ENCODE measurements at regions not wholly inside any gene's neighbourhood (a gene's known extent, or its start where the extent isn't known, plus 50 kb on each side); places are given as distances from the start of the nearest gene placed in this dataset.

DNA sequence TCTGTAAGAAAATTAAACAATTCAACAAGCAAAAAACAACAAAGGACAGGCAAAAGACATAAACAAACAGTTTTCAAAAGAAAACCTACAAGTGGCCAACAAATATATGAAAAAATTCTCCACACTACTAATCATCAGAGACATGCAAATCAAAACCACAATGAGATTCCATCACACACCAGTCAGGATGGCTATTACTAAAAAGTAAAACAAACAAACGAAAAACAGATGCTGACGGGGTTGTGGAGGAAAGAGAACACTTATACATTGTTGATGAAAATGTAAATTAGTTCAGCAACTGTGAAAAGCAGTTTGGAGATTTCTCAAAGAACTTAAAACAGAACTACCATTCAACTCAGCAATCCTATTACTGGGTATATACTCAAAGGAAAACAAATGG, 537.6 kb downstream of the HDGFL1 start:
- TF ChIP-seq POLR2A (IDR thresholded peaks at IDR 0.05), result no peak
- TF ChIP-seq, protein P1, sequence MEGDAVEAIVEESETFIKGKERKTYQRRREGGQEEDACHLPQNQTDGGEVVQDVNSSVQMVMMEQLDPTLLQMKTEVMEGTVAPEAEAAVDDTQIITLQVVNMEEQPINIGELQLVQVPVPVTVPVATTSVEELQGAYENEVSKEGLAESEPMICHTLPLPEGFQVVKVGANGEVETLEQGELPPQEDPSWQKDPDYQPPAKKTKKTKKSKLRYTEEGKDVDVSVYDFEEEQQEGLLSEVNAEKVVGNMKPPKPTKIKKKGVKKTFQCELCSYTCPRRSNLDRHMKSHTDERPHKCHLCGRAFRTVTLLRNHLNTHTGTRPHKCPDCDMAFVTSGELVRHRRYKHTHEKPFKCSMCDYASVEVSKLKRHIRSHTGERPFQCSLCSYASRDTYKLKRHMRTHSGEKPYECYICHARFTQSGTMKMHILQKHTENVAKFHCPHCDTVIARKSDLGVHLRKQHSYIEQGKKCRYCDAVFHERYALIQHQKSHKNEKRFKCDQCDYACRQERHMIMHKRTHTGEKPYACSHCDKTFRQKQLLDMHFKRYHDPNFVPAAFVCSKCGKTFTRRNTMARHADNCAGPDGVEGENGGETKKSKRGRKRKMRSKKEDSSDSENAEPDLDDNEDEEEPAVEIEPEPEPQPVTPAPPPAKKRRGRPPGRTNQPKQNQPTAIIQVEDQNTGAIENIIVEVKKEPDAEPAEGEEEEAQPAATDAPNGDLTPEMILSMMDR (IDR thresholded peaks at IDR 0.05 in 8 of 11, conservative IDR thresholded peaks at IDR 0.05 in 3 of 11), result no peak
